ENCODE measurements at regions not wholly inside any gene's neighbourhood (a gene's known extent, or its start where the extent isn't known, plus 50 kb on each side); places are given as distances from the start of the nearest gene placed in this dataset.

DNA sequence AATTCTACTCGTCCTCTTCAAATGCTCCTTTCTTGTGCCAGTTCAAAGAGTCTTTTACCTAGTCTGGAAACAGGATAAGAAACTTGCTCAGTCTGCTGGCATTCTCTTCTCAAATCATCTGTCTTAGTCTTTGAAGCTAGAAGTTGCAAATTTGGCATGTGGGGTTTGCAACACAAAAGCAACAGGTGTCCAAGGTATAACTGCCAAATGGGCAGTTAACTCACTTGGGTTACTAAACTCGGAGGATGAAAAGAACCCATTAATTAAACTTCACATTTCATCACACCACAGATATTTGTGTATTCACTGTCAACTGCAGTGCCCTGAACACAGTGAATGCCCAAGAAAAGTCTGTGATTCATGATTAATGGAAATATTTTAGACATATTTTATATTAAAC lies 108.0 kb upstream of the TARS1 start:
- DNase-seq (ENCODE audit: low read depth), result no peak
- TF ChIP-seq, protein P1, sequence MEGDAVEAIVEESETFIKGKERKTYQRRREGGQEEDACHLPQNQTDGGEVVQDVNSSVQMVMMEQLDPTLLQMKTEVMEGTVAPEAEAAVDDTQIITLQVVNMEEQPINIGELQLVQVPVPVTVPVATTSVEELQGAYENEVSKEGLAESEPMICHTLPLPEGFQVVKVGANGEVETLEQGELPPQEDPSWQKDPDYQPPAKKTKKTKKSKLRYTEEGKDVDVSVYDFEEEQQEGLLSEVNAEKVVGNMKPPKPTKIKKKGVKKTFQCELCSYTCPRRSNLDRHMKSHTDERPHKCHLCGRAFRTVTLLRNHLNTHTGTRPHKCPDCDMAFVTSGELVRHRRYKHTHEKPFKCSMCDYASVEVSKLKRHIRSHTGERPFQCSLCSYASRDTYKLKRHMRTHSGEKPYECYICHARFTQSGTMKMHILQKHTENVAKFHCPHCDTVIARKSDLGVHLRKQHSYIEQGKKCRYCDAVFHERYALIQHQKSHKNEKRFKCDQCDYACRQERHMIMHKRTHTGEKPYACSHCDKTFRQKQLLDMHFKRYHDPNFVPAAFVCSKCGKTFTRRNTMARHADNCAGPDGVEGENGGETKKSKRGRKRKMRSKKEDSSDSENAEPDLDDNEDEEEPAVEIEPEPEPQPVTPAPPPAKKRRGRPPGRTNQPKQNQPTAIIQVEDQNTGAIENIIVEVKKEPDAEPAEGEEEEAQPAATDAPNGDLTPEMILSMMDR (conservative IDR thresholded peaks at IDR 0.05; ENCODE audit: low read depth, low read length), result no peak
- no peak overlapping the region for H3K4me3 ChIP-seq (ENCODE audit: low read depth, low read length)

DNA sequence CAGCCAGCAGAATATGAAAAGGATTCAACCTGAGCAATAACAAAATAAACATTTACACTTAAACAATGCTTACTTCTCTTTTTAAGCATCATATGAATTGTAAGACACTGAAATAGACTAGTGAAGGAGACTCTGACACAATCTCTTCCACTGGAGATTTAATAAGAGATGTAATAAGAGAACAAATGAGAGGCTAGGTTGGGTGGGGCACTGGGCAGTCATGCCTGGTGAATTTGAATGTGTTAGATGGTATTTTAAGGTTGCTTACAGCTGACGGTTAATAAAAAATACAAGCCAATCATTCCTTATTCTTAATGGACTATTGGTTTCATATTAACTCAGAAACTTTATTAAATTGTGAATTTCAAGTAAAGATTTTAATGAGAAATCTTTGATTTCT lies 105.9 kb upstream of the TARS1 start:
- no peak overlapping the region for H3K4me3 ChIP-seq (ENCODE audit: low read depth, low read length)
- DNase-seq (ENCODE audit: low read depth), result no peak
- TF ChIP-seq, protein P1 (conservative IDR thresholded peaks at IDR 0.05; ENCODE audit: low read depth, low read length), result no peak

DNA sequence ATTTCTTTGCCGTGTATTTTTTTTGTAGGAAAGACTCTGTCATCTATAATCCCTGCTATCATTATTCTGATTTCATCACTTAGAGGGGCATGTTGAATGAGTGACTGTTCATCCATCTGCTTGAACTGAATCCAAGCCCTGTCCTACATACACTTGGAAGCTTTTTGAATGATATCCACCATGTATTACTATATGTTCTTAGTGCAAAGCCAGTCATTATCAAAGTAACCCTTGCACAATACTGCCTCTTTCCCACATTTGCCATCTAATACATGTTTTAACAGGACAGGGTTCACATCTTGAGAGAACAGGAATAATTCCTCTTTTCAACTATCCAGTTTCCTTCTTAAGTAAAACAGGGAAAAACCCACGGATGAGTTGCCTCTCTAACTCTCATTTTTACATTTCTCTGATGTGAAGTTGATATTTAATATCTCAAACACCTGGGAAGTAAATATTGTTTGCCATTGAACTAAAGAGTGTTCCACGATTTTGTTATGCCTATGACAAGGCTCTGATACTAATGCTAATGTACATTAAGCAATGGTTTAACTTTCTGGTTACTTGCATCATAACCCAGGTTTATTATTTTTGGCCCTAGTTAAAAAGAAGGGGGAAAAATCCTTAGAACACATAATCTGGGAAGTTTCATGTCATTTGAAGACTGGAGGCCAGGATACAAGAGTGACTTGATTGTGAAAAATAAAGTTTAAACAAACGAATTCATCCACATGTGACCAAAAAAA lies 103.7 kb upstream of the TARS1 start:
- peak; percentile 44 for DNase-seq (ENCODE audit: low read depth)
- no peak overlapping the region for H3K4me3 ChIP-seq (ENCODE audit: low read depth, low read length)
- TF ChIP-seq, protein P1 (conservative IDR thresholded peaks at IDR 0.05; ENCODE audit: low read depth, low read length), result no peak

DNA sequence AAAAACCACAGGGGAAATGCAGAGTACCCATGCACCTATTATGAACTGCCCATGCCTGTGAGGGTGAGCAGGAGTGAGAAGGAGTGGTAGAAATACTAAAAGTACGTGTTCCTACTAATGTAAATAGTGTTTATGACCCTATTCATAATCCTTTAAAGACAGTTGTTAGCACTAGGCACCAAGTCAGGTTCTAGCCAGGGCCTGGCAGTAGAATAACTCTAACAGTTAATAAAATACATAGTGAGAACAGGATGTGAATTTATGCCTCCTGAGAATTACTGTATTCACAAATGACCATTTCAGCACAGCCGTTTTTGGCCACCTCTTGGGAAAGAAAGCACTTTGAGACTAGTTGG lies 103.2 kb upstream of the TARS1 start:
- DNase-seq (ENCODE audit: low read depth), result no peak
- TF ChIP-seq, protein P1 (conservative IDR thresholded peaks at IDR 0.05; ENCODE audit: low read depth, low read length), result no peak
- H3K4me3 ChIP-seq (ENCODE audit: low read depth, low read length), result no peak overlapping the region

DNA sequence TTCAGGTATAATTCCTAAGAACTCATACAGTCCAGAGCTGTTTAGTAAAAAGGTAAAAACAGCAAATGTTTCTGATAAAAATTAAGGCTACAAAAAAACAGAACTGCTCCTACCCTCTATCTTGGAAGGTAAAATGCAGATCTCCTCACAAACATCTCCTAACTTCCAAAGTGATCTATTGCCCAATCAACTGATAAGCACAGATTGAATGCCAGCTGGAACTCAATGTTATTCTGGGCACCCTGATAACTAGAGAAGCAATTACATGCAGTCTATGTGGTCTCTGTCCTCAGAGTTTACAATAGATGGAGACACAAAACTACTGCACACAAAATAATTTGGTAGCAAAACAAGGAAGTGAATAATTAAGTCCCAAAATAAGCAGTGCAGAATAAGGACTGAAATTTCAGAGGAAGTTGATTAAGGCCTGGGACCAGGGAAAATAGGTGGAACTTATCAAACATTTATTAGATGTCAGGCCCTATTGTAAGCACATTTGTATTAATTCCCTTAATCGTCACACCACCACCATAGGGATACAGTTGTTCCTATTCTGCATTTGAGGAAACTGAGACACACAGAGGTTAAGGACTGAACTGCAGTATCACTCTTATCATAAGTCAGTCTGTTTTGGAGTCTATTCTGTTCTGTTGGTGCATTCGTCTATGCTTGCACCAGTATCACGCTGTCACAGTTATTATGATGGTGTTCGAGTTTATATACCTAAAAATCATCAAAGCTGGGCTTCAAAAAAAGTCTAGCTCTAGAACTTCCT lies 102.2 kb upstream of the TARS1 start:
- DNase-seq (ENCODE audit: low read depth), result no peak
- TF ChIP-seq, protein P1 (conservative IDR thresholded peaks at IDR 0.05; ENCODE audit: low read depth, low read length), result no peak

DNA sequence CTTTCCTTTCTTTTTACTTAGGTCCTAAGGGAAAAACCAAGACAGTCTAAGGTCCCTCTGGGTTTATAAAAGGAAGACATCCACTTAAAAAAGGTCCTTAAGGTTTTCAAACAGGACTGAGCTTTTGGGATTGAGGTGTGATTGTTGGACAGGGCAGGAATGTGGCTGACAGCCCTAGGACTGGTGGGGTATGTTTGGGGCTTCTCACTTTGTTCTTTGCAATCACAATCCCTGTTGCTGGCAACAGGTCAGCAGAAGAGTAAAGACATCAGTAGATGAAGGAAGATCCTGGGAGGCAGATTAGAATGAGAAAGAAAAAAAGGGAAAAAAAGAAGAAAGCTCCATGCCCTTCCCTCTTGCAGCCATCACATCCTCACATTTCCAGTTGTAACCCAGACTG lies 101.4 kb upstream of the TARS1 start:
- no peak overlapping the region for H3K4me3 ChIP-seq (ENCODE audit: low read depth, low read length)
- no peak for DNase-seq (ENCODE audit: low read depth)
- TF ChIP-seq, protein P1 (conservative IDR thresholded peaks at IDR 0.05; ENCODE audit: low read depth, low read length), result no peak

More for the DNA sequence above, 102.2 kb upstream of the TARS1 start:
- H3K4me3 ChIP-seq (ENCODE audit: low read depth, low read length), result no peak overlapping the region

All from choroid plexus epithelial cell (primary cell).